Pulmonary artery endothelial cell (primary cell): ENCODE measurements at regions not wholly inside any gene's neighbourhood (a gene's known extent, or its start where the extent isn't known, plus 50 kb on each side); places are given as distances from the start of the nearest gene placed in this dataset.
"Not testable (repeated sequence)": the region's sequence is repeated elsewhere in the genome, so short reads cannot be mapped to it uniquely, and the experiment has no call there.

Experiments used
- DNase-seq: peaks from one replicate; pipeline ENCODE4 v3.0.0-alpha.2; 2011; ENCODE audit warnings: low read depth, low spot score

- DNase-seq, result no peak
Observed at GRCh38 chr11:37223962-37224361, 625.9 kb upstream of the RAG2 start.

DNA sequence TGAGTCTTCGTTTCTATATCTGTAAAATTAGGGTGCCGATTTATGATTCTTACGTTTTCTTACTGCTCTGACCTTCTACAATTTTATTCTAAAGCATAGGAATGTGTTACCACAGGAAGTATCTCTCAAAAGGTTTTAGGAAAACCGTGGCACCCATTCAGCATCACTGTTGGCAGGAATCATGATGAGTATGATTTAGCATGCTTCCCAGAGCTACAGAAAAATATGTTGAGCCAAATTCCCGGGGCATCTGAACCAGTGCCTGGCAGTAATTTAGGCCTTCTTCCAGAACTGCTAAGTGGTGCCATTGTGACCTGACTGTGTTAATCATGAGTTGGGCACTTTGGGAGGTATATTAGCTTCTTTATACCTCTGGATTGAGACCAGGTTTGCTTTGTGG is 605.0 kb upstream of the RAG2 start:
- DNase-seq, result no peak

- no peak for DNase-seq
Observed at GRCh38 chr11:37199082-37199481, 601.0 kb upstream of the RAG2 start.

- no peak for DNase-seq
Observed at GRCh38 chr11:37184326-37184725, 586.3 kb upstream of the RAG2 start.

DNA sequence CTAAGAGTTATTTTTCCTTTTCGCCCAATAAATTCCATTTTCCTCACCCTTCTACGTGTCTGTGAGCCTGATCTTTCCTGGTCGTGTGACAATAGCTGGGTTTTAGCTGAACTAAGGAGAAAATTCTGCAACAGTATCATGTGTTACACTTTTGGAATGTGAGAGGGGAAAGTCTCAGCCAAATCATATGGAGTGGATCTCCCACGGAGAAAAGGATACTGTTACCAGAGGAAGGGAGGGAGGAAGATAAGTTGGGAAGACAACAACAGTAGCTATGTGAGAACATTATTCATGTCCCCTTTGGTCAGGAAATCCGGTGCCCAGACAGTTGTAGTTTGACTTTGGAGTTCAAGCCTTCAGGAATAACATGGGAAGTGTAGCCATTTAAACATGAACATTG is 584.0 kb upstream of the RAG2 start:
- DNase-seq, result no peak

DNA sequence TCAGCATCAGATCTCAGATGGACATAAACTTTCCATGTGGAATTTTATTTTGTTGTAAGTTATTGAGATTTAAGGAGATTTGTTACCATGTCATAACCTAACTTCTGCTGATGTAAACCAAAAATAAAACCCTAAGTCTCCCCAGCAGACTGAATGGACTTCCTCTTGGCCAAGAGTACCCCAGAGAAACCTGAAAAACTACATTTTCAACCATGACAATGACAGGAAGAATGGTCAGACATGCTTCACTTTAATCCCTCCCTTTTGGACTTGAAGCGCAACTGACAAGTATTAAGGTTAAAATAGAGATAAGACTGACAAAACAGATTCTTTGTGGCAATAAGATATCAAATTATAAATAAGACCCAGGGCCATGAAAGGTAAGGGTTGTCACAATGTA is 579.7 kb upstream of the RAG2 start:
- no peak for DNase-seq

DNA sequence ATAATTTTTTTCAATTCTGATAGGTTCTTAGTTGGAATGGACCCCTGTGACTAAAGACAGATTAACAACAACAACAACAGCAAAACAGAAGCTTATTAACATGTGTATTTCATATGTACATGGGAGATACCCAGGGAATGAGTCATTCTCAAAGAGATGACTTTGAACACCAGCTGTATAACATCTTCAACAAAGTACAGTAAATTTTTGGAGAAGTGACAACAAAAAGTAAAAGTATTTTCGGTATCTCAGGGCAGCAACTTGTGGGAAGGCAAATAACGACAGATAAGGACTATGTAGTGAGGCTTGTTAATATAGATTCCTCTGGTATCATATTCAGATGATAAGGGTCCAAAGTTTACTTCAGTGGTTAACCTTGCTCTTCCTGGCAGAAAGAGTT is 573.4 kb upstream of the RAG2 start:
- no peak for DNase-seq

DNA sequence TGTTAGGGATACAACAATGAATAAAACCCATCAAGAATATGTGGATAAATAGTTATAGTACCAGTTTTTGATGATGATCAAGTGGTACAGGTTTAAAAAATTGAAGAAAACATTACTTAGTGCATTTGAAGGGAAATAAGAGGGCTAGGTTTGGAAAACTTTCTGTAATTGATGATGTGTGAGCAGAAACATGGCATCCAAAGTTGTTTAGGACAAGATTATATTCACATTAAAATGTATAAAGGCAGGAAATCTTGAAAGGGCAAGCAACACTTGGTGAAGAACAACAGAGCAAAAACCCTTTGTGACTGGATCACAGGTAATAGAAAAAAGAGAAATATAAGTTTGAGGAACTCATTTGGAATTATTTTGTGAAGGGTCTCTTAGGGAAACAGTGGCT is 572.3 kb upstream of the RAG2 start:
- DNase-seq, result no peak

GRCh38 chr11:37145434-37145833 is 547.4 kb upstream of the RAG2 start:
- not testable (repeated sequence) for DNase-seq

- DNase-seq, result no peak
Observed at GRCh38 chr11:37142591-37142990, 544.6 kb upstream of the RAG2 start.

DNA sequence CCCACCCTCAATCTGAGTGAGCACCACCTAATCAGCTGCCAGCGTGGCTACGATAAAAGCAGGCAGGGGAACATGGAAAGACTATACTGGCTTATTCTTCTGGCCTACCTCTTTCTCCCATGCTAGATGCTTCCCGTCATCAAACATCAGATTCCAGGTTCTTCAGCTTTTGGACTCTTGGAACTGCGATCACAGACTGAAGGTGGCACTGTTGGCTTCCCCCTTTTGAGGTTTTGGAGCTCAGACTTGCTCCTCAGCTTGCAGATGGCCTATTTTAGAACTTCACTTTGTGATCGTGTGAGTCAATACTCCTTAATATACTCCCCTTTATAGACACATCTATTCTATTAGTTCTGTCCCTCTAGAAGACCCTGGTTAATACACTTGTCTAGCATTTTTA is 543.7 kb upstream of the RAG2 start:
- no peak for DNase-seq

GRCh38 chr11:37135606-37136005 is 537.6 kb upstream of the RAG2 start:
- not testable (repeated sequence) for DNase-seq

DNA sequence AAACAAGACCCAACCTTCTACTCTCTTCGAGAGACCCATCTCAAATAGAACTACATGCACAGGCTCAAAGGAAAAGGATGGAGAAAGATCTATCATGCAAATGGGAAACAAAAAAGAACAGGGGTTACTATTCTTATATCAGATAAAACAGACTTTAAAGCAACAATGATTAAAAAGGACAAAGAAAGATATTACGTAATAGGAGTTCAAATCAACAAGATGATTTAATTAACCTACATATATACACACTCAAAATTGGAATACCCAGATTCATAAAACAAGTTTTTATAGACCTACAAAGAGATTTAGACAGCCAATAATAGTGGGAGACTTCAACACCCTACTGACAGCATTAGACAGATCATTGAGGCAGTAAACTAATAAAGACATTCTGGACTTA is 536.6 kb upstream of the RAG2 start:
- no peak for DNase-seq

DNA sequence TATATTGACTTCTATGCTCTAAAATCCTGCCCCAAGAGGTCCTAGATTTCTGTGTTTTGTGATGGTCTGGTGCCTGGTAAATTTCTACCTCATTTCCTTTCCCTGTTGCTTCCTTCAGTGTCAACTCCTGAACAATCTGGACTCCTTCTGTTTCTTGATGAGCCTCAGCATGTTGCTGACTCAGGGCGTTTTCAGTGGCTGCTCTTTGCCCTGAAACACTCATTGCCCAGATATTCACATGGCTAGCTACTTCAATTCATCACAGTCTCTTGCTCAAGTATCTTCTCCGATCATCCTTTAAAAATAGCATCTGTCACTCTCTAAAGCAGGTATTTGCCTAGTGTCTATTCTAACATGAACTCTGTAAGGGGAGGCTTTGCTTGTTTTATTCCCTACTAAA is 526.3 kb upstream of the RAG2 start:
- DNase-seq, result no peak

DNA sequence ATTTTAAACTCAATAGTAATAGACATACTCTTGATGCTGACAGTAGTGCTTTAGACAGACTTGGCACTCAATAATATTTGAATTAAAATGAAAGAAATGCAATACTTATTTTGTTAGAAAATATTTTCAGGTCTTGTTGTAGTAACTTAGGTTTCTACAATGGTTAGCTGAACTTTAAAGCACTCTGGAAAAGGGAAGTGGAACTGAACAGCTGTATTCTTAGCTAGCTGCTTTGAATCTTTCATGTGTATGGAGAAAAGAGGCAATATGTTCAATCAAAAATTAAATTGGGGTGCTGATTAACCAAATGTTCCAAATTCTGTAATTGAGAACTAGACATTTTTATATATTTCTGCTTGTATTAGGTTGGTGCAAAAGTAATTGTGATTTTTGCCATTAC is 517.9 kb upstream of the RAG2 start:
- DNase-seq, result no peak

GRCh38 chr11:37110385-37110784 is 512.3 kb upstream of the RAG2 start:
- DNase-seq, result no peak

DNA sequence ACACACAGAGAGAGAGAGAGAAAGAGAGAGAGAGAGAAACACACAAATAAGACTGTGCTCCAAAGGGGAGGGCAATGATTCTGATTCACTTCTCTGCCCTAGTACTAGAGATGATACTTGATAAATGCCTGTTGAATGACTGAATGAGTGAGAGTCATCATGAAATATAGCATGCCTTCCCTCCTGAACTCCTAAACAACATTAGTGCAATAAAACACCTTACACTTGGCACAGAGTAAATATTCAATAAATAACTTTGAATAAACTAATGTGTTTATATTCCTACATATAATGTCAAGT is 511.2 kb upstream of the RAG2 start:
- no peak for DNase-seq

GRCh38 chr11:37108436-37109285 is 510.6 kb upstream of the RAG2 start:
- no peak for DNase-seq

DNA sequence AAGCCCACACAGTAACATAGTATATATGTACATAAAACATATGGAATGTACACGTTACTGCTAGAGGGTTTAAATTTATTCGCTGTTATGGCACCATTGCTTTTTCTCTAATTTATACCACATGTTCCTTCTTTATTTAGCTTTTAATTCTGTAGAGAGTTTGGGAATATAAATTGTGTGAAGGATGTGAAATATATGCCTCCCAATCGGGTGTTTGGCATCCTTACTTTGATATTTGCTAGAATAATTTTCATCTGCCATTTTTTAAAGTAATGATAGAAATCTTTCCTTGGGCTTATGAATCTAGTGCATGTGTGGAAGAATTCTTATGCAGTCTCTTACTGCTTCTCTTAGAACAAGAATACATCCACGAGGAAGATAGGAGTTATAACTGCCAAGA is 509.8 kb upstream of the RAG2 start:
- DNase-seq, result no peak

DNA sequence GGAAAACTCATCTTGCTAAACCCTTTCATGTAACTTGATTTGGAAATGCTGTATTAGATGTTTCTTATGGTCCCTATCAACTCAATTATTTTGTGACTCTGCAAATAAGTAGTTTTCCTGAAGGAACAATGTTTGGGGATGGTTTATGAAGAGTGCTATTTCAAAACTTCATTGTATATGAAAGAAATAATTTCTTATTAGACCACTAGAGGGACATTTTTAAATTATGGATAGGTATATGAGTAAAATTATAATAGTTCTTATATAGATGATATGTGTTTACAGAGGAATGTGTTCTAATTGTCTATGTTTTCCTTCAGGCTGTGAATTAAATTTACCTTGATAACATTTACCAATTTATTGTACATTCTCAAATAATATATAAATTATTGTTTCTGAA is 509.4 kb upstream of the RAG2 start:
- DNase-seq, result no peak

DNA sequence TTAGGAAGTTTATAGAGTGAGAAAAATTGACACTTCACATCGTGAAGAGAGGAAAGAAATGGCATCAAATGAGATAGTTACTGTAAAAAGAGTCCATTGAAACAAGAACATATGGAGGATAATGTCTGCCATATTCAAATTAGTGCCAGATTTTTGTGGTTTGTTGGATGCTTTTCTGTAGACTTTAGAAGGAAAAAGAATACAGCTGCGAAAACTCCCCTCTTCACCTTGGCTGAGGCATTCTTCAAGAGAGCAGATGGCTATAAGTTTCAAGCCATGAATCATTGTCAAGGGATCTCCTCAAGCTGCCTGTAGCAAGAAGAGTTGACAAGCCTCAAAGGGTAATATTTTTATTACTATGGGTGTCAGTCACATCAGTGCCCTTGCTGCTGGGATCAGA is 507.4 kb upstream of the RAG2 start:
- no peak for DNase-seq

GRCh38 chr11:37104380-37104779 is 506.3 kb upstream of the RAG2 start:
- no peak for DNase-seq

DNA sequence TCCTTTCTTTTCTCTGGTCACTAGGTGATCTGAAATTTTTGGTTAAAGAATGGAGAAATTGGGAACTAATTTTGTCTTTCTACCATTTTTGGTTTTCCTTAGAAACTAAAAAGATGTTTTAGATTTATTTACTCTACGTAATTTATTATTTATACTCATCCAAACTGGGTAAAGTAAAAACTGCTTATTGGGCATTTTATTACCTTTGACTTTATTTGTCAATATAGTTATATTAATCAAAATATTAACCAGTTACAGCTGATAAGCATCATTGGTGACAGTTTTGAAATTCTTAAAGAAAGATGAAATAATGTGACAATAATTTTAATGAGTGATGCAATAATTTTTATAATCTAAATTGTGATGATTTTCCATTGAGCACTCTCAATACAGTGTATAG is 502.0 kb upstream of the RAG2 start:
- DNase-seq, result no peak

DNA sequence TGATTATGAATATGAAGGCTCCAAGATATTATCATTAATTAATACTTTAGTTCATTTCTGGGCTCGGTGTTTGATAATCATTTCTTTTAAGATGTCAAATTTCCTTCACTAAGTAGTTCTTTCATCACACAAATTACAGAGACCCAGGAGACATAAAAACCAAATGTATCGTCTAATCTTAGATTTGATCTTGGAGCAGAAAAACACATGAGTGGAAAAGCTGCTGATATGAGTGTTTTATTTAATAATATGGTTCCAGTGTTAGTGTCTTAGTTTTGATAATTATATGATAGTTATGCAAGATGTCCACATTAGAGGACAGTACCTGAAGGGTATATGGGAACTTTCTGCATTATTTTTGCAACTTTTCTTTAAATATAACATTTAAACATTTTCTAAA is 494.5 kb upstream of the RAG2 start:
- DNase-seq, result no peak
